ENCODE measurements at regions not wholly inside any gene's neighbourhood (a gene's known extent, or its start where the extent isn't known, plus 50 kb on each side); places are given as distances from the start of the nearest gene placed in this dataset.

DNA sequence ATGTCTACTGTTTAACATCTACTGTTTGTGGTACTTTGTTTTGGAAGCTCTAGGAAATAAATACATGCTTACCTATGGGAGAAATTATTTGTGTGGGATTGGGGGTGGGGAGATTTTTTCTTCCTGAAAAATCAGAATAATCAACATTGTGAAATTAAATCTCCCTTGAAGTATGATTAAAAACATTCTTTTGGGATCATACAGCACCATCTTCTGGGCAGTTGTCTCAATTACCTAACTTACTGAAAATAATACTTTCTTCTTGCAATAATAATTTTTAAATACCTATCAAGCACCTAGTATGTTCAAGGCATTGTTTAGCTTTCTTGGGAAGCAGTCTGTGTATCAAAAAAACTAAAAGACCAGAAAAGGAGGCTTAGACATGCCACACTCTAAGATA lies 576.5 kb upstream of the ARGLU1 start:
- TF ChIP-seq RELA (CRISPR knock-in tag; IDR thresholded peaks at IDR 0.05; ENCODE audit: borderline replicate concordance), result no peak
- TF ChIP-seq, protein P1, sequence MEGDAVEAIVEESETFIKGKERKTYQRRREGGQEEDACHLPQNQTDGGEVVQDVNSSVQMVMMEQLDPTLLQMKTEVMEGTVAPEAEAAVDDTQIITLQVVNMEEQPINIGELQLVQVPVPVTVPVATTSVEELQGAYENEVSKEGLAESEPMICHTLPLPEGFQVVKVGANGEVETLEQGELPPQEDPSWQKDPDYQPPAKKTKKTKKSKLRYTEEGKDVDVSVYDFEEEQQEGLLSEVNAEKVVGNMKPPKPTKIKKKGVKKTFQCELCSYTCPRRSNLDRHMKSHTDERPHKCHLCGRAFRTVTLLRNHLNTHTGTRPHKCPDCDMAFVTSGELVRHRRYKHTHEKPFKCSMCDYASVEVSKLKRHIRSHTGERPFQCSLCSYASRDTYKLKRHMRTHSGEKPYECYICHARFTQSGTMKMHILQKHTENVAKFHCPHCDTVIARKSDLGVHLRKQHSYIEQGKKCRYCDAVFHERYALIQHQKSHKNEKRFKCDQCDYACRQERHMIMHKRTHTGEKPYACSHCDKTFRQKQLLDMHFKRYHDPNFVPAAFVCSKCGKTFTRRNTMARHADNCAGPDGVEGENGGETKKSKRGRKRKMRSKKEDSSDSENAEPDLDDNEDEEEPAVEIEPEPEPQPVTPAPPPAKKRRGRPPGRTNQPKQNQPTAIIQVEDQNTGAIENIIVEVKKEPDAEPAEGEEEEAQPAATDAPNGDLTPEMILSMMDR (IDR thresholded peaks at IDR 0.05), result no peak
- no peak for TF ChIP-seq FOXK1 (CRISPR knock-in tag; IDR thresholded peaks at IDR 0.05)
- TF ChIP-seq ZNF423 (CRISPR knock-in tag; IDR thresholded peaks at IDR 0.05), result no peak
- TF ChIP-seq, protein P2, sequence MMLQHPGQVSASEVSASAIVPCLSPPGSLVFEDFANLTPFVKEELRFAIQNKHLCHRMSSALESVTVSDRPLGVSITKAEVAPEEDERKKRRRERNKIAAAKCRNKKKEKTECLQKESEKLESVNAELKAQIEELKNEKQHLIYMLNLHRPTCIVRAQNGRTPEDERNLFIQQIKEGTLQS (CRISPR knock-in tag; conservative IDR thresholded peaks at IDR 0.05), result no peak
- no peak for TF ChIP-seq SMAD3 (CRISPR knock-in tag; IDR thresholded peaks at IDR 0.05; ENCODE audit: borderline replicate concordance)
- TF ChIP-seq, protein P3, sequence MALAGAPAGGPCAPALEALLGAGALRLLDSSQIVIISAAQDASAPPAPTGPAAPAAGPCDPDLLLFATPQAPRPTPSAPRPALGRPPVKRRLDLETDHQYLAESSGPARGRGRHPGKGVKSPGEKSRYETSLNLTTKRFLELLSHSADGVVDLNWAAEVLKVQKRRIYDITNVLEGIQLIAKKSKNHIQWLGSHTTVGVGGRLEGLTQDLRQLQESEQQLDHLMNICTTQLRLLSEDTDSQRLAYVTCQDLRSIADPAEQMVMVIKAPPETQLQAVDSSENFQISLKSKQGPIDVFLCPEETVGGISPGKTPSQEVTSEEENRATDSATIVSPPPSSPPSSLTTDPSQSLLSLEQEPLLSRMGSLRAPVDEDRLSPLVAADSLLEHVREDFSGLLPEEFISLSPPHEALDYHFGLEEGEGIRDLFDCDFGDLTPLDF (CRISPR knock-in tag; IDR thresholded peaks at IDR 0.05), result no peak
- no peak for TF ChIP-seq NR2C2 (CRISPR knock-in tag; IDR thresholded peaks at IDR 0.05)
